ENCODE measurements at regions not wholly inside any gene's neighbourhood (a gene's known extent, or its start where the extent isn't known, plus 50 kb on each side); places are given as distances from the start of the nearest gene placed in this dataset.
"Not testable (repeated sequence)": the region's sequence is repeated elsewhere in the genome, so short reads cannot be mapped to it uniquely, and the experiment has no call there.

DNA sequence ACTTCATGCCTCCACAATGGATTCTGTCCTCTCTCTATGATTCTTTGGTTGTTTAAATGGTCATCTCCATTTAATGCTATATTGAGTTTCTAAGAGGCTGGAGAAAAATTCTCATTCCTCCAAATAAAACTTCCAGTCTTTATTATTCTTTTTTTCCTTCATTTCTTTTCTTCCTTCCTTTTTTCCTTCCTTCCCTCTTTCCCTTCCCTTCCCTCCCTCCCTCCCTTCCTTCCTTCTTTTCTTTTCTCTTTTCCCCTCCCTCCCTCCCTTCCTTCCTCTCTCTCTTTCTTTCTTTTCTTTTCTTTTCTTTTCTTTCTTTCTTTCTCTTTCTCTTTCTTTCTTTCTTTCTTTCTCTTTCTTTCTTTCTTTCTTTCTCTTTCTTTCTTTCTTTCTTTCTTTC is 386.1 kb upstream of the PROX1 start:
- not testable (repeated sequence) for H2AFZ ChIP-seq (ENCODE audit: low read depth, low read length); H4K20me1 ChIP-seq (ENCODE audit: insufficient read depth); H3K36me3 ChIP-seq (ENCODE audit: insufficient read depth, low read length); H3K4me2 ChIP-seq (ENCODE audit: low read length); H3K79me2 ChIP-seq (replicated peaks; ENCODE audit: insufficient read depth, low read length); H3K27me3 ChIP-seq (ENCODE audit: insufficient read depth, low read depth, low read length); H3K27ac ChIP-seq (ENCODE audit: low read length); H3K9me3 ChIP-seq (ENCODE audit: low read length); H3K9me2 ChIP-seq (ENCODE audit: insufficient read depth, low read length); H3K4me3 ChIP-seq (ENCODE audit: low read length); H3K9ac ChIP-seq (ENCODE audit: low read length); H3F3A ChIP-seq (ENCODE audit: insufficient read depth, low read length, poor library complexity, severe bottlenecking)

DNA sequence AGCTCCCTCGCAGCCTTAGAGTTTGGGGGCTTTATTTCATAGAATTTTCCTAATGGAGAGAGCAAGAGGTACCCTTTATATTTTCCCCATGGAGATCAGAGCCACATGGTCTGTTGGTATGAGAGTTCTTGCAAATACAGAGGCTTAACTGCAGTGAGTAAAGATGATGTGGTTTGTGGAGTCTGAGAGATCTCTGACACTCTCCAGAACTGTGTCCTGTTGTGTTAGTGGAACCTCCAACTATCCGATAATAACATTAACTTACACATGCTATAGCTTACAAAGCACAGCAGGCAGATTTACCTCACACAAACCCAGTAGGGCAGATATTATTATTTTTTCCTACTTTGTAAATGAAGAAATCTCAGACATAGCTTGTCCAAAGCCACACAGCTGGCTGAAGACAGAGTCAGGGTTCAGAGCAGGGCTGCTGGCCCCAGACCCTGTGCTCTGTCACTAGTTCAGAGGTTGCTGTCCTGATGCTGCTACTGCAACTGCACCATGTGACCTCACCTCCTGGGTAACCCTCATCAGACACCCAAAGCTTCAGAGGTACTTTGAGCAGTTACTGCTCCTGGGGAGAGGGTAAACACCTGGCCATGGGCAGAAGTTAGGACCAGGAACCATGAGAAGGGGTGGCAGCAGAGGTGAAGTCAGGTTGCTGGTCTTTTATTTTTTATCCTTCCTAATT is 384.8 kb upstream of the PROX1 start:
- H3K4me3 ChIP-seq (ENCODE audit: low read length), result no peak overlapping the region
- no peaks in the 10 kb centered on the region for H3K9me3 ChIP-seq (ENCODE audit: low read length)
- H3K27me3 ChIP-seq (ENCODE audit: insufficient read depth, low read depth, low read length), result no peaks in the 10 kb centered on the region
- H3K79me2 ChIP-seq (replicated peaks; ENCODE audit: insufficient read depth, low read length), result no peaks in the 10 kb centered on the region
- H3K36me3 ChIP-seq (ENCODE audit: insufficient read depth, low read length), result no peaks in the 10 kb centered on the region
- no peak overlapping the region for H3K4me2 ChIP-seq (ENCODE audit: low read length)
- no peaks in the 10 kb centered on the region for H3K9me2 ChIP-seq (ENCODE audit: insufficient read depth, low read length)
- no peaks in the 10 kb centered on the region for H4K20me1 ChIP-seq (ENCODE audit: insufficient read depth)
- no peak overlapping the region for H3K27ac ChIP-seq (ENCODE audit: low read length)
- no peak overlapping the region for H2AFZ ChIP-seq (ENCODE audit: low read depth, low read length)
- no peaks in the 10 kb centered on the region for H3F3A ChIP-seq (ENCODE audit: insufficient read depth, low read length, poor library complexity, severe bottlenecking)
- TF ChIP-seq POLR2AphosphoS5 (IDR thresholded peaks at IDR 0.05) (no peak), MXI1 (conservative IDR thresholded peaks at IDR 0.05; ENCODE audit: poor library complexity, severe bottlenecking) (no peak), SMC3 (conservative IDR thresholded peaks at IDR 0.05; ENCODE audit: poor library complexity) (no peak), RAD21 (conservative IDR thresholded peaks at IDR 0.05) (no peak), EZH2 (IDR thresholded peaks at IDR 0.05; ENCODE audit: borderline replicate concordance, insufficient read depth, low read length, poor library complexity, severe bottlenecking) (no peak), REST (IDR thresholded peaks at IDR 0.05; ENCODE audit: borderline replicate concordance) (no peak), TAF1 (IDR thresholded peaks at IDR 0.05; ENCODE audit: low read depth) (no peak), CTCF (IDR thresholded peaks at IDR 0.05; ENCODE audit: poor library complexity, severe bottlenecking) (no peak), EP300 (conservative IDR thresholded peaks at IDR 0.05; ENCODE audit: poor library complexity, severe bottlenecking) (no peak)
- H3K9ac ChIP-seq (ENCODE audit: low read length), result no peak overlapping the region

GRCh38 chr1:213604477-213604876 is 383.3 kb upstream of the PROX1 start:
- no peaks in the 10 kb centered on the region for H3F3A ChIP-seq (ENCODE audit: insufficient read depth, low read length, poor library complexity, severe bottlenecking)
- H3K27me3 ChIP-seq (ENCODE audit: insufficient read depth, low read depth, low read length), result no peaks in the 10 kb centered on the region

More at GRCh38 chr1:213604477-213604876, 383.3 kb upstream of the PROX1 start:
- no peak overlapping the region for H3K4me3 ChIP-seq (ENCODE audit: low read length)
- H3K9ac ChIP-seq (ENCODE audit: low read length), result no peak overlapping the region
- H3K4me2 ChIP-seq (ENCODE audit: low read length), result no peak overlapping the region
- no peaks in the 10 kb centered on the region for H3K79me2 ChIP-seq (replicated peaks; ENCODE audit: insufficient read depth, low read length)
- H3K27ac ChIP-seq (ENCODE audit: low read length), result no peak overlapping the region
- no peaks in the 10 kb centered on the region for H3K36me3 ChIP-seq (ENCODE audit: insufficient read depth, low read length)
- no peaks in the 10 kb centered on the region for H3K9me3 ChIP-seq (ENCODE audit: low read length)
- H3K9me2 ChIP-seq (ENCODE audit: insufficient read depth, low read length), result no peaks in the 10 kb centered on the region
- H2AFZ ChIP-seq (ENCODE audit: low read depth, low read length), result no peak overlapping the region
- H4K20me1 ChIP-seq (ENCODE audit: insufficient read depth), result no peaks in the 10 kb centered on the region
- TF ChIP-seq EP300 (conservative IDR thresholded peaks at IDR 0.05; ENCODE audit: poor library complexity, severe bottlenecking), result no peak
- no peak for TF ChIP-seq CTCF (IDR thresholded peaks at IDR 0.05; ENCODE audit: poor library complexity, severe bottlenecking)
- TF ChIP-seq EZH2 (IDR thresholded peaks at IDR 0.05; ENCODE audit: borderline replicate concordance, insufficient read depth, low read length, poor library complexity, severe bottlenecking), result no peak
- TF ChIP-seq SMC3 (conservative IDR thresholded peaks at IDR 0.05; ENCODE audit: poor library complexity), result no peak
- no peak for TF ChIP-seq TAF1 (IDR thresholded peaks at IDR 0.05; ENCODE audit: low read depth)
- TF ChIP-seq RAD21 (conservative IDR thresholded peaks at IDR 0.05), result no peak
- TF ChIP-seq POLR2AphosphoS5 (IDR thresholded peaks at IDR 0.05), result no peak
- TF ChIP-seq REST (IDR thresholded peaks at IDR 0.05; ENCODE audit: borderline replicate concordance), result no peak
- TF ChIP-seq MXI1 (conservative IDR thresholded peaks at IDR 0.05; ENCODE audit: poor library complexity, severe bottlenecking), result no peak
